Adipocyte (in vitro differentiated cells): ENCODE measurements at regions not wholly inside any gene's neighbourhood (a gene's known extent, or its start where the extent isn't known, plus 50 kb on each side); places are given as distances from the start of the nearest gene placed in this dataset.

Experiments used
- DNase-seq: peaks from one replicate; pipeline ENCODE4 v3.0.0-alpha.2; 2015; ENCODE audit warnings: low read depth
- H3K27me3 ChIP-seq: replicated peaks from 2 replicates; pipeline ENCODE4 v1.7.0; 2013; ENCODE audit warnings: mild to moderate bottlenecking, low read length, moderate library complexity; ENCODE audit not compliant: control insufficient read depth, insufficient read depth
- H3K36me3 ChIP-seq: 2 replicates; pipeline ENCODE4 v1.7.0; 2013; ENCODE audit warnings: low read length, mild to moderate bottlenecking, moderate library complexity; ENCODE audit not compliant: control insufficient read depth, insufficient read depth, severe bottlenecking
- H3K4me1 ChIP-seq: 2 replicates; pipeline ENCODE4 v1.7.0; 2013; ENCODE audit warnings: mild to moderate bottlenecking, low read length, moderate library complexity; ENCODE audit not compliant: control insufficient read depth, insufficient read depth
- H3K4me3 ChIP-seq: 2 replicates; pipeline ENCODE4 v1.7.0; 2013; ENCODE audit warnings: mild to moderate bottlenecking, low read length, moderate library complexity
- H3K9ac ChIP-seq: 2 replicates; pipeline ENCODE4 v1.7.0; 2013; ENCODE audit warnings: mild to moderate bottlenecking, low read length, moderate library complexity
- H3K9me3 ChIP-seq: 2 replicates; pipeline ENCODE4 v1.7.0; 2013; ENCODE audit warnings: mild to moderate bottlenecking, low read length, moderate library complexity; ENCODE audit not compliant: control insufficient read depth

DNA sequence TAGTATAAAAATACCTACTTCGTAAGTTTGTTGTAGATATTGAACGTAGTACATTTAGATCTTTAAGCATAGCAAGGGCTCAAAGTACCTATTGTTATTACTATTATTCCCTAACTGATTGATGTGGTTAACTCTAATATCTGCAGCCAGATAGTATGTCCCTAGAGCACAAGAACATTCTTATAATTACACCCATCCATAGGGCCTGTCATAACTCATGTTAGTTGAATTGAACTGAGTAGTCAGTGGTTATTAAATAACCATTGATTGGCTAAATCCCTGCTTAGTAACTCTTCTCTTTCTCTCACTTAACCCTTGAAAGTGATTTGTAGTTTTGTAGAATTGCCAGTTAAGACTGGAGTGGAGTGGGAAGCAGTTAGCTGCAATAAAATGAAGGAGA, 207.5 kb upstream of the HS3ST5 start:
- H3K9me3 ChIP-seq: no peaks in the 10 kb centered on the region
- H3K4me3 ChIP-seq: no peak overlapping the region
- no peaks in the 10 kb centered on the region for H3K4me1 ChIP-seq
- no peaks in the 10 kb centered on the region for H3K36me3 ChIP-seq
- no peak overlapping the region for H3K9ac ChIP-seq
- H3K27me3 ChIP-seq: no peaks in the 10 kb centered on the region
- no peak for DNase-seq

DNA sequence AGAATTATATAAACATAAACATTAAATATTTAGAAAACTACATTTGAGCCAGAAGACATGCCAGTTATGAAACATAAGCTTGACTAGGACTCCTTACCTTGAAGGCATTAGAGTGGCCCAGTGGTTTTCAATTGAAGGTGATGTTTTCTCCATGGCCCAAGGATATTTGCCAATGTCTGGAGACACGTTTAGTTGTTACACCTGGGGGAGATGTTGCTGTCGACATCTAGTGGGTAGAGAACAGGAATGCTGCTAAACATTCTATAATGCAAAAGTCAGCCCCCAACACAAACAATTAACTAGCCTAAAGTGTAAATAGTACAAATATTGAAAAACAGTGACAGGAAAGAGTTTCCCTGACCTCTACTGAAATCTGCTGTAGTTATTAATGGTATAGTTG, 200.9 kb upstream of the HS3ST5 start:
- no peaks in the 10 kb centered on the region for H3K4me1 ChIP-seq
- no peak overlapping the region for H3K9ac ChIP-seq
- no peak for DNase-seq
- H3K9me3 ChIP-seq: peaks cover 4% of the 10 kb centered on the region
- H3K27me3 ChIP-seq: no peaks in the 10 kb centered on the region
- H3K4me3 ChIP-seq: no peak overlapping the region
- no peaks in the 10 kb centered on the region for H3K36me3 ChIP-seq

DNA sequence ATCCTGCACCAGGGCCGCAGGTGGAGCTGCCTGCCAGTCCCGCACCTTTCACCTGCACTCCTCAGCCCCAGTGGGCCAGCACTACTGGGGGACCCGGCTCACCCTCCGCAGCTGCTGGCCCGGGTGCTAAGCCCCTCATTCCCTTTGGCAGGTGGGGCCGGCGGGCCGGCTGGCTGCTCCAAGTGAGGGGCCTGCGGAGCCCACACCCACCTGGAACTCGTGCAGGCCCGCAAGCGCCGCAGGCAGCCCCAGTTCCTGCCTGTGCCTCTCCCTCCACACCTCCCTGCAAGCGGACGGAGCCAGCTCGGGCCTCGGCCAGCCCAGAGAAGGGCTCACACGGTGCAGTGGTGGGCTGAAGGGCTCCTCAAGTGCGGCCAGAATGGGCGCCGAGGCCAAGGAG, 199.0 kb upstream of the HS3ST5 start:
- H3K36me3 ChIP-seq: no peaks in the 10 kb centered on the region
- H3K4me3 ChIP-seq: no peak overlapping the region
- H3K9ac ChIP-seq: no peak overlapping the region
- no peak for DNase-seq
- H3K27me3 ChIP-seq: no peaks in the 10 kb centered on the region
- H3K4me1 ChIP-seq: no peaks in the 10 kb centered on the region
- H3K9me3 ChIP-seq: peaks cover 4% of the 10 kb centered on the region

DNA sequence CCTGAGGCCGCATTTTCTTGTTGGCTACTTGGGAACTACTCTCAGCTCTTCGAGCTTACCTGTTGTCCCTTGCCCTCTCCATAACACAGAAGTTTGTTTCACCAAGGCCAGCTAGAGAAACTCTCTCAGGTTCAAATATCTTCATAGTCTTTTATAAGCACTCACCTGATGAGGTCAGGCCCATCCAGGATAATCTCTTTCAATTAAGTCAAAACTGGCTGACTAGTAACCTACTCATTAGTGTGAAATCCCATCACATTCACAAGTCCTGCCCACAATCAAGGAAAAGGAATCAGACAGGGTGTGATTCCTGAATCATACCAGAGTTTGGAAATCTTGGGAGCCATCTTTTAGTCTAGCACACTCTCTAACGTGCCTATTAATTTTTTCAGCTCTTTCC, 195.2 kb upstream of the HS3ST5 start:
- Histone ChIP-seq H3K4me1 (no peaks in the 10 kb centered on the region), H3K27me3 (no peaks in the 10 kb centered on the region), H3K36me3 (no peaks in the 10 kb centered on the region), H3K9ac (no peak overlapping the region), H3K9me3 (peaks cover 4% of the 10 kb centered on the region), H3K4me3 (no peak overlapping the region)
- DNase-seq: no peak

DNA sequence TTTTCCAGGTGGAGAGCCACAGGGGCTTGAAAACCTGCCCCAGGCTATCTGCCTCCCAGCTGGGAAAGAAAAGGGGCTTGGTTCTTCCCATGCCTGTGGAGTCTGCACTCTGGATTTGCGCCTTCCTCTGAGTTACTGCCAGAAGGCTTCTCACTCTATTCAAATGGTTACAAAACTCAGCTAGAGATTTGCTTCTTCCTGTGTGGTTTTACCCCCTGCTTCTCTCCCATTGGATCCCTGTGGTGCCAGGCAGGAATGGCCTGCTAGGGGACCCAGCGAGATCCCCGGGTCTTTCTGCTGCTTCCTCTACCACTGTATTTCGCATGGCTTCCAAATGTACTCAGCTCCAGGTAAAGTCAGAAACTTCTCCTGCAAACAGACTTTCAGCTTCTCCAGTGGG, 192.0 kb upstream of the HS3ST5 start:
- no peak overlapping the region for H3K9ac ChIP-seq
- DNase-seq: no peak
- no peaks in the 10 kb centered on the region for H3K9me3 ChIP-seq
- H3K4me1 ChIP-seq: no peaks in the 10 kb centered on the region
- H3K36me3 ChIP-seq: no peaks in the 10 kb centered on the region
- H3K4me3 ChIP-seq: no peak overlapping the region
- H3K27me3 ChIP-seq: no peaks in the 10 kb centered on the region

DNA sequence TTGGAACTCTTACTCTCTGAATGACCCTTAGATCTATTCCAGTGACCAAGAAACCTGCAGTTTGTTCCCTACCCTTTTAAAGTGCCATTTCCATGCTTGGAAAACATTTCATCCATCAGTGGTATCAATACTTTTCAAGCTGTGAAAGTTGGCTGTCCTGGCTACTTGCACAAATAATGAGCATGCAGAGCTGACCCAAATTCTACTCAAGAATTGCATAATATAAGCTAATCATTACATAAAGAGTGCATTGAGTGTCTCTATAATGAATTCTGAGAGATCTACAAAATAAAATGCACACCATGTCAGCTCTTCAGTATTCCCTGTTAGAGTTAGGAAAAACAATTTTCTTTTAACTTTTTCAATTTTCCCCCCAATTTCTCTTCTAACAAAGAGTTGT, 181.3 kb upstream of the HS3ST5 start:
- Histone ChIP-seq H3K4me1 (no peaks in the 10 kb centered on the region), H3K9me3 (no peaks in the 10 kb centered on the region)
- DNase-seq: no peak

DNA sequence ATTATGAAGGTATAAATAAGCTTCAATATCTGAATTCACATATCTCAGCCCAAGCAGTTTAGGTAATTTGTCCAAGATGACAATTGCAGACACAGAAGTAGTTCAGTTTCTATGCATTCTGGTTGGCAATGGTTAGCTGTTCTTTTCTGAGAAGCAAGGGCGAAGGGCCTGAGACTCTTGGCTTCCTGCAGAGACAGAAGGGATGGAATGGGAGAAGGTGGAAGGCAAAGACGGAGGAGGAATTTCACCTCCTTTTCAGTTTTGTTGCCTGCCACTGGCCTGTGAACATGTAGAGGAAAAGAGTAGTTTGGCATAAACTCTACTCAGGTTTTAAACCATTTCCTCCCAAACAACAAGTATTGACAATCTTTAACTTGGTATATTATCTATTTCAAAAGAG, 180.7 kb upstream of the HS3ST5 start:
- no peak overlapping the region for H3K4me3 ChIP-seq
- H3K9me3 ChIP-seq: no peaks in the 10 kb centered on the region
- H3K9ac ChIP-seq: no peak overlapping the region
- H3K4me1 ChIP-seq: no peaks in the 10 kb centered on the region
- no peaks in the 10 kb centered on the region for H3K36me3 ChIP-seq
- H3K27me3 ChIP-seq: no peaks in the 10 kb centered on the region
- DNase-seq: no peak

More for the DNA sequence above, 181.3 kb upstream of the HS3ST5 start:
- H3K9ac ChIP-seq: no peak overlapping the region
- no peak overlapping the region for H3K4me3 ChIP-seq
- no peaks in the 10 kb centered on the region for H3K27me3 ChIP-seq
- no peaks in the 10 kb centered on the region for H3K36me3 ChIP-seq

DNA sequence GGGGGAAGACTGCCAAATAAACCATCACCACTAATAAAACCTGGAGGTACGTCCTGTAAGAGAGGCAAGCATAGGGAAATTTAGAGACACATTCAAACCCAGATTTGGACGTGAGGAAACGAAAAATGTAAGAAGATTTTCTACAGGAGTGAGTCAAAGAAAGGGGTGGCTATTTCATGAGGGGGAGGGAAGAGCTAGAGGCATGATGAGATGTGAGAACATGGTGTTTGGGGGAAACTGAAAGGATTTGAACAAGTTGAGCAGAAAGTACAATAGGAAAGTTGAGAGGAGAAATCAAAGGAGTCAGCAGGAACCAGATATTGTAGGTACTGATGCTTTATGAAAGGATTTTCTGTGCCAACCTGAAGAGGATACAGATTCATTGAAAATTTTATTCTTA, 179.1 kb upstream of the HS3ST5 start:
- no peaks in the 10 kb centered on the region for H3K9me3 ChIP-seq
- no peak overlapping the region for H3K4me3 ChIP-seq
- no peaks in the 10 kb centered on the region for H3K27me3 ChIP-seq
- H3K9ac ChIP-seq: no peak overlapping the region
- H3K36me3 ChIP-seq: no peaks in the 10 kb centered on the region
- no peaks in the 10 kb centered on the region for H3K4me1 ChIP-seq
- DNase-seq: no peak

DNA sequence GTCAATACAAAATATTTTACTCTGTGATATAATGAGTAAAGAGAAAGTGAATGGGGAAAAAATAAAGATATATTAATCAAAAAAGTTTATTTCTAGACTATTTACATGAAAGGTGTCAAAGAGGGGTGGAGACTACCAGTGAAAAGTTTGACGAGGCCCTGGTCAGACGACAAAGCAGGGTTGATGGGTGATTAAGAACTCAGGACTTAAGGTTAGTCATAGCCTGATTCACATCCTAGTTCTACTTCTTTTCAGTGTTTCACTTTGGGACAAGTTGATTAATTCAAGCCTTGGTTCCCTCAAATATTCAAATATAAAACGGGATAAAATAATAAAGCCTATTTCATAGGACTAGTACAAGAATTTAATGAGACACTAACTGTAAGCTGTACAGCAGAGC, 178.2 kb upstream of the HS3ST5 start:
- Histone ChIP-seq H3K9ac (no peak overlapping the region), H3K9me3 (no peaks in the 10 kb centered on the region), H3K4me3 (no peak overlapping the region), H3K36me3 (no peaks in the 10 kb centered on the region), H3K4me1 (no peaks in the 10 kb centered on the region), H3K27me3 (no peaks in the 10 kb centered on the region)
- no peak for DNase-seq

DNA sequence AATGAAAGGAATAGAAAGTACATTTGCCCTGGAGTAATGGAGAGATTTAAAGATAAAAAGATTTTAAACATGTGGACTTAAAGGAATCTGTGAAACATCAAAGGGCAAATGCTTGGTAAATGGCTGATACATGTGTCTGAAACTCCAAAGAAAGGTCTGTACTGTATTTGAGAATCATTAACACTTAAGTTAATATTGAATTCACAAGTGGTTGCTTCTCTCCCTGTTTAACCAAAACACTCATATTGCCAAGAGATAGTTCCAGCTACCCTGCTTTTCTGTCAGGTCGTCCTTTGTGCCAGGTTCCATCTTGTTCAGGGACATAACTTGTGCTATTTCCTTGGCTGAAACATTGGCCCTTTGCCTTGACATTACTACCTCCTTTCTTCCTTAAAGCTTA, 171.3 kb upstream of the HS3ST5 start:
- no peak overlapping the region for H3K4me3 ChIP-seq
- H3K27me3 ChIP-seq: no peaks in the 10 kb centered on the region
- H3K36me3 ChIP-seq: no peaks in the 10 kb centered on the region
- H3K4me1 ChIP-seq: no peaks in the 10 kb centered on the region
- no peak overlapping the region for H3K9ac ChIP-seq
- no peaks in the 10 kb centered on the region for H3K9me3 ChIP-seq
- no peak for DNase-seq

DNA sequence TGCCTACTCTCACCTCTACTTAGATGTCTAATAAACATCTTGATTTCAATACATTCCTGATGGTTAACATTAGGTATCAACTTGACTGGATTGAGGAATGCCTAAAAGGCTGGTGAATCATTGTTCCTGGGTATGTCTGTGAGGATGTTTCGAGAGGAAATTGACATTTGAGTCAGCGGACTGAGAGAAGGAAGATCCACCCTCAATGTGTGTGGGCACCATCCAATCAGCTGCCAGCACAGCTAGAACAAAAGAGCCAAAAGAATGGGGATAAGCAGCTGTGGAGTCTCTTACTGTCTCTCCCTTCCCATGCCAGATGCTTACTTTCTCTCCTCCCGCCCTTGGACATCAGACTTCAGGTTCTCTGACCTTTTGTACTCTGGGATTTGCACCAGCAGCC, 128.6 kb upstream of the HS3ST5 start:
- no peak for DNase-seq
- H3K9ac ChIP-seq: no peak overlapping the region
- H3K4me3 ChIP-seq: no peak overlapping the region
- H3K27me3 ChIP-seq: no peaks in the 10 kb centered on the region
- H3K36me3 ChIP-seq: no peaks in the 10 kb centered on the region
- no peaks in the 10 kb centered on the region for H3K4me1 ChIP-seq
- no peaks in the 10 kb centered on the region for H3K9me3 ChIP-seq

DNA sequence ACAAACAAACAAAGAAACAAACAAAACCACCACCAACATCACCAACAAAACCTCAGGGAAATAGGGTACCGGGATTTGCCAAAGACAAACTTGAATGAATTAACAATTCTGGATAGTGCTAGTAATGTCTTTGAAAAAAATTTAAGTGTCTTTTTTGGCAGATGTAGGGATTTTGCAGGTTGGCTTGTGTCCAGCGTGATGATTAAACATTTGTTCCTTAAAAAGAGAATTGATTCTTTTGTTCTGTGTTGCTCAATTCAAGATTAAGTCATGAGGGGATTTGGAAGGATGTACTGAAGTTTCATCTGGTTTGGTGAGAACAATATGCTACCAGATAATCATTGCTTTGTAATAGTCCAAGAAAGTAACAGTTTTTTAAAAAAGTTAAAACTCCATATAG, 125.1 kb upstream of the HS3ST5 start:
- no peak overlapping the region for H3K4me3 ChIP-seq
- no peaks in the 10 kb centered on the region for H3K9me3 ChIP-seq
- no peaks in the 10 kb centered on the region for H3K4me1 ChIP-seq
- H3K36me3 ChIP-seq: no peaks in the 10 kb centered on the region
- H3K9ac ChIP-seq: no peak overlapping the region
- no peak for DNase-seq
- no peaks in the 10 kb centered on the region for H3K27me3 ChIP-seq
